Breast epithelium (tissue), 4 donors: ENCODE measurements at regions not wholly inside any gene's neighbourhood (a gene's known extent, or its start where the extent isn't known, plus 50 kb on each side); places are given as distances from the start of the nearest gene placed in this dataset.

Source experiments
- DNase-seq, 2 donors: peaks; one replicate each; pipeline ENCODE4 v3.0.0-alpha.2; 2019; ENCODE audit warnings: low spot score in 2 of 2
- H3K27ac ChIP-seq, 2 donors: fragments of 200-600 bp; sonication (generic) in 1 of 2; one replicate each; pipeline ENCODE4 v1.5.1; 2016 to 2019; ENCODE audit warnings: mild to moderate bottlenecking in 1 of 2
- H3K27me3 ChIP-seq, 2 donors: fragments of 200-600 bp; sonication (generic) in 1 of 2; one replicate each; pipeline versions ENCODE4 v1.5.1 to v1.6.0; 2017 to 2019; ENCODE audit warnings: control low read depth in 1 of 2, mild to moderate bottlenecking in 1 of 2
- H3K36me3 ChIP-seq: fragments of 200-600 bp; one replicate; pipeline ENCODE4 v1.5.1; 2019
- H3K4me1 ChIP-seq, 2 donors: fragments of 200-600 bp; sonication (generic); one replicate each; pipeline ENCODE4 v1.5.1; 2016 to 2019; ENCODE audit warnings: control low read depth in 1 of 2
- H3K4me3 ChIP-seq, 3 donors: fragments of 200-600 bp; sonication (generic); 1 replicate in 2 of 3; 2 replicates in 1 of 3; pipeline ENCODE4 v1.5.1; 2016 to 2019; ENCODE audit warnings: mild to moderate bottlenecking in 3 of 3, moderate library complexity in 2 of 3
- H3K9me3 ChIP-seq, 2 donors: fragments of 200-600 bp; sonication (generic) in 1 of 2; one replicate each; pipeline ENCODE4 v1.5.1; 2016 to 2019; ENCODE audit warnings: control low read depth in 1 of 2
- CTCF ChIP-seq, 3 donors: fragments of 450-650 bp; IDR thresholded peaks; one replicate each; pipeline ENCODE4 v1.5.1; 2016 to 2017; ENCODE audit warnings: antibody characterized with exemption in 3 of 3, mild to moderate bottlenecking in 3 of 3, moderate library complexity in 3 of 3
- POLR2A ChIP-seq: fragments of 450-650 bp; IDR thresholded peaks from one replicate; pipeline ENCODE4 v1.6.1; 2016; ENCODE audit warnings: antibody characterized with exemption, mild to moderate bottlenecking, moderate library complexity
- POLR2AphosphoS5 ChIP-seq, 3 donors: sonication (generic); formaldehyde crosslinking; IDR thresholded peaks; one replicate each; pipeline ENCODE4 v1.6.1; 2017; ENCODE audit warnings: antibody characterized with exemption in 3 of 3
- intact Hi-C: fragments of 100-400 bp; cut with DNase I; formaldehyde crosslinking; loops from one replicate; pipeline ENCODE4 v1.15.1; 2023; ENCODE audit warnings: low total_unique reads

DNA sequence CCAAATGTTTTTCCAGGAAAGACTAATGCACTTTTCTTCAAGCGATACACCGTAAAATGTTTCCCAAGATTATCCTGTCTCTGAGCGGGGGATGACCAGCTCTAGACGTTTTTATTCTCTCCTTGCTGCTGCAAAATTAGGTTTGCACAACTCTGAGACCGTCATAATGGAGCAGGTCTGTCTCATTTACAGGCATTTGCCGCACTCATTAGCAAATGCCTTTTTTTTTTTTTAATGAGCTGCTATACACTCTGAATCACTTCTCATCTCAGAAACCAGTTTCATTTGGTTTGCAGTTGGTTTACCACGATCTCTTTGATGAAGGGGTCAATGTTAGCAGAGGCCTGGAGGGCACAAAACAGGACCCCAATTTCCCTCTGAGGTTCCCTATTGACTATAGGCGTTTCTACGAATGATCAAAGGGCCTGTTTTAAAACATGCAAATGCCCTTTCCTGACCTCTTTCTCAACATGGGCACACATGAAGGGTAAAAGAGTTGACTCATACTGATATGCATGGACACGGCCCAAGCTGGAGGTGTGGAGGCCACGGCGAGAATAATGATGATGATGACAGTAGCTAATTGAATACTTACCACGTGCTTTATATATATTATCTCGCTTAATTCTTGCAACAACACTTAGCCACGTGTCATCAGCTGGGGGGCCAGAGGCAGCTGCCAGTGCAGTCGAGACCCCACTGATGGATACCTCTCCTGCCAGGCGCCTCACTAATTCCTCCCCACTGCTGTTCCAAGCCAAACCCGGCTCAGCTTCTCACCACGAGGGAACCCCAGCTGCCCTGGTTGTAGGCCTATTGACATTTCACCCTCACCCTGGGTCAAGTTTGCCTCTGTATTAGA lies 89.9 kb upstream of the PTCH1 start:
- Histone ChIP-seq H3K4me1 (no peaks in the 10 kb centered on the region), H3K27ac (no peak overlapping the region), H3K9me3 (no peaks in the 10 kb centered on the region), H3K27me3 (no peaks in the 10 kb centered on the region), H3K4me3 (no peak overlapping the region), H3K36me3 (no peaks in the 10 kb centered on the region)
- TF ChIP-seq POLR2AphosphoS5 (IDR thresholded peaks at IDR 0.05) (no peak), POLR2A (no peak), CTCF (IDR thresholded peaks at IDR 0.05) (no peak)
- DNase-seq: no peak
- intact Hi-C loops: no loop called here

GRCh38 chr9:95605816-95606488 lies 89.2 kb upstream of the PTCH1 start:
- no peaks in the 10 kb centered on the region for H3K27me3 ChIP-seq
- no peak overlapping the region for H3K27ac ChIP-seq
- no peaks in the 10 kb centered on the region for H3K36me3 ChIP-seq
- intact Hi-C loops: no loop called here
- no peak overlapping the region for H3K4me3 ChIP-seq
- no peaks in the 10 kb centered on the region for H3K4me1 ChIP-seq
- no peak for DNase-seq
- TF ChIP-seq POLR2AphosphoS5 (IDR thresholded peaks at IDR 0.05) (no peak), CTCF (IDR thresholded peaks at IDR 0.05) (no peak), POLR2A (no peak)
- H3K9me3 ChIP-seq: no peaks in the 10 kb centered on the region

DNA sequence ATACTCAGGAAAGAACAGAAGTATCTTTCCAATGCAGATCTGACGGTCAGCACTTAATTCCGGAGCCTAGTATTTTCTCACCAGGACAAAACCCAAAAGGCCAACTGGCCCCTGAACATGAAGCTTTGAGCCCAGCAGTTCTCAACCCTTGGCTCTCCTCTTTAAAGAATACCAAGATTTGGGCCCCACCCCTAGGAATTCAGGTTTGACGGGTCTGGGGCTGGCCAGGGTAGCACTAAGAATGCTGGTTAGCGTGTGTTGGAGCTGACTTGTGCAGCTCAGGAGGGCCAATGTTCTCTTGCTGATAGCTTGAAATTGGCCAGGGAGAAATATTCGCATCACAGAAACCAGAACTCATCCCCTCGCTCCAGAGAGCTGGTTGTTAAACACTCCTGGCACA lies 88.3 kb upstream of the PTCH1 start:
- Histone ChIP-seq H3K4me1 (no peaks in the 10 kb centered on the region), H3K27ac (no peak overlapping the region), H3K36me3 (no peaks in the 10 kb centered on the region), H3K4me3 (no peak overlapping the region), H3K9me3 (no peaks in the 10 kb centered on the region), H3K27me3 (no peaks in the 10 kb centered on the region)
- no peak for DNase-seq
- intact Hi-C loops: no loop called here
- TF ChIP-seq POLR2A (no peak), POLR2AphosphoS5 (IDR thresholded peaks at IDR 0.05) (no peak), CTCF (IDR thresholded peaks at IDR 0.05) (no peak)

- no peaks in the 10 kb centered on the region for H3K36me3 ChIP-seq
- H3K27ac ChIP-seq: no peak overlapping the region
- no peak overlapping the region for H3K4me3 ChIP-seq
- H3K4me1 ChIP-seq: no peaks in the 10 kb centered on the region
- intact Hi-C loops: loop anchor here (5.0 kb wide), 1 partner anchor 916 kb away; no protein-coding TSS in a partner anchor
- no peak for DNase-seq
- no peaks in the 10 kb centered on the region for H3K27me3 ChIP-seq
- no peaks in the 10 kb centered on the region for H3K9me3 ChIP-seq
- TF ChIP-seq CTCF (IDR thresholded peaks at IDR 0.05) (no peak), POLR2A (no peak), POLR2AphosphoS5 (IDR thresholded peaks at IDR 0.05) (no peak)
Observed at GRCh38 chr9:95598236-95598635, 81.5 kb upstream of the PTCH1 start.

GRCh38 chr9:95595721-95596295 lies 79.0 kb upstream of the PTCH1 start:
- no peak overlapping the region for H3K4me3 ChIP-seq
- no peak overlapping the region for H3K27ac ChIP-seq
- H3K36me3 ChIP-seq: no peaks in the 10 kb centered on the region
- no peaks in the 10 kb centered on the region for H3K27me3 ChIP-seq
- TF ChIP-seq POLR2A (no peak), POLR2AphosphoS5 (IDR thresholded peaks at IDR 0.05) (no peak), CTCF (IDR thresholded peaks at IDR 0.05) (no peak)
- no peaks in the 10 kb centered on the region for H3K4me1 ChIP-seq
- H3K9me3 ChIP-seq: no peaks in the 10 kb centered on the region
- intact Hi-C loops: loop anchor here (5.0 kb wide), 1 partner anchor 914 kb away; no protein-coding TSS in a partner anchor
- DNase-seq: no peak
